Fibroblast of lung (primary cell): ENCODE measurements at regions not wholly inside any gene's neighbourhood (a gene's known extent, or its start where the extent isn't known, plus 50 kb on each side); places are given as distances from the start of the nearest gene placed in this dataset.

Experiments used
- DNase-seq, 2 donors: peaks; one replicate each; pipeline versions ENCODE4 v3.0.0 to v3.0.0-alpha.2; 2010; ENCODE audit warnings: low read depth in 2 of 2
- H2AFZ ChIP-seq: 2 replicates; pipeline ENCODE4 v1.5.1; 2012; ENCODE audit warnings: low read length, control low read depth, inconsistent platforms
- H3K27ac ChIP-seq: 2 replicates; pipeline ENCODE4 v1.5.1; 2011; ENCODE audit warnings: low read length, control low read depth; ENCODE audit not compliant: insufficient read depth
- H3K27me3 ChIP-seq: 2 replicates; pipeline ENCODE4 v1.5.1; 2011; ENCODE audit warnings: mild to moderate bottlenecking, low read length; ENCODE audit not compliant: control insufficient read depth, insufficient read depth
- H3K36me3 ChIP-seq: 2 replicates; pipeline ENCODE4 v1.5.1; 2011; ENCODE audit warnings: low read length; ENCODE audit not compliant: control insufficient read depth, insufficient read depth
- H3K4me1 ChIP-seq: 2 replicates; pipeline ENCODE4 v1.5.1; 2011; ENCODE audit warnings: low read length; ENCODE audit not compliant: control insufficient read depth, insufficient read depth; ENCODE audit errors: extremely low read depth
- H3K4me2 ChIP-seq: 2 replicates; pipeline ENCODE4 v1.5.1; 2011; ENCODE audit warnings: low read length, control low read depth; ENCODE audit not compliant: insufficient read depth; ENCODE audit errors: extremely low read depth
- H3K4me3 ChIP-seq, 4 experiments: fragments of 200-600 bp in 1 of 4; sonication (generic) in 1 of 4; replicated peaks in 1 of 4; 2 replicates each; pipeline ENCODE4 v1.5.1; 2011 to 2016; ENCODE audit warnings: low read length in 4 of 4, low read depth in 3 of 4, mild to moderate bottlenecking in 3 of 4, control low read depth in 2 of 4, inconsistent platforms in 1 of 4, mixed read lengths in 1 of 4; ENCODE audit not compliant: insufficient read depth in 1 of 4; ENCODE audit errors: control extremely low read depth in 1 of 4
- H3K79me2 ChIP-seq: 2 replicates; pipeline ENCODE4 v1.5.1; 2012; ENCODE audit warnings: mild to moderate bottlenecking, low read length, inconsistent platforms; ENCODE audit not compliant: control insufficient read depth, insufficient read depth
- H3K9ac ChIP-seq: 2 replicates; pipeline ENCODE4 v1.5.1; 2011; ENCODE audit warnings: mild to moderate bottlenecking, low read length, control low read depth; ENCODE audit not compliant: insufficient read depth
- H3K9me3 ChIP-seq: 2 replicates; pipeline ENCODE4 v1.5.1; 2012; ENCODE audit warnings: low read depth, low read length; ENCODE audit not compliant: control insufficient read depth, insufficient read depth
- H4K20me1 ChIP-seq: 2 replicates; pipeline ENCODE4 v1.5.1; 2011; ENCODE audit warnings: low read length; ENCODE audit not compliant: control insufficient read depth, insufficient read depth; ENCODE audit errors: extremely low read depth
- EZH2 ChIP-seq: IDR thresholded peaks from 2 replicates; pipeline ENCODE4 v1.5.1; 2012; ENCODE audit warnings: low read length, control low read depth, mild to moderate bottlenecking; ENCODE audit errors: missing control alignments
- TF ChIP-seq, protein P1 (sequence below), 2 donors: IDR thresholded peaks in 1 of 2; conservative IDR thresholded peaks in 1 of 2; 1 replicate in 1 of 2; 2 replicates in 1 of 2; pipeline ENCODE4 v1.5.1; 2011 to 2012; ENCODE audit warnings: low read length in 2 of 2, control low read depth in 1 of 2, inconsistent platforms in 1 of 2, low read depth in 1 of 2, mild to moderate bottlenecking in 1 of 2

DNA sequence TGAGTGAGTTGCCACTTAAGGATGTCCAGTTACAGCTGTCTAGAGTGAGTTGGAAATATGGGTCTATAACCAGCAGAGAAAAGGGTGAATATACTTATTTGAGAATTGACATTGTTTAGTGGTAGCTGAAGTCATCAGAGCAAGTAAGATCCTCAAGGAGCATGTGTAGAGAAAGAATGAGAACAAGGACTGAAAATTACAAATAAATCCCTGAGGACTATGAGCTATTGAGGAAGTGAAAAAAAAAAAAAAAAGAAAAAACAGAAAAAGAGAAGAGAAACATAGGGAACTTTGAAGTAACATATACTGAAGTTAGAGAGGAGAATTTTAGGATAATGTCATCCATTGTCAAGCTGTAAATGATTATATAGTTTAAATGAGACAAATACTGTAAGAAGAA, 134.0 kb upstream of the CCDC68 start:
- H4K20me1 ChIP-seq: no peaks in the 10 kb centered on the region
- no peak overlapping the region for H3K9ac ChIP-seq
- H3K9me3 ChIP-seq: no peaks in the 10 kb centered on the region
- no peaks in the 10 kb centered on the region for H3K79me2 ChIP-seq
- H3K4me1 ChIP-seq: peaks cover 2% of the 10 kb centered on the region
- H3K4me3 ChIP-seq: no peak overlapping the region
- H3K36me3 ChIP-seq: no peaks in the 10 kb centered on the region
- H3K4me2 ChIP-seq: no peak overlapping the region
- no peak for DNase-seq
- TF ChIP-seq, protein P1, sequence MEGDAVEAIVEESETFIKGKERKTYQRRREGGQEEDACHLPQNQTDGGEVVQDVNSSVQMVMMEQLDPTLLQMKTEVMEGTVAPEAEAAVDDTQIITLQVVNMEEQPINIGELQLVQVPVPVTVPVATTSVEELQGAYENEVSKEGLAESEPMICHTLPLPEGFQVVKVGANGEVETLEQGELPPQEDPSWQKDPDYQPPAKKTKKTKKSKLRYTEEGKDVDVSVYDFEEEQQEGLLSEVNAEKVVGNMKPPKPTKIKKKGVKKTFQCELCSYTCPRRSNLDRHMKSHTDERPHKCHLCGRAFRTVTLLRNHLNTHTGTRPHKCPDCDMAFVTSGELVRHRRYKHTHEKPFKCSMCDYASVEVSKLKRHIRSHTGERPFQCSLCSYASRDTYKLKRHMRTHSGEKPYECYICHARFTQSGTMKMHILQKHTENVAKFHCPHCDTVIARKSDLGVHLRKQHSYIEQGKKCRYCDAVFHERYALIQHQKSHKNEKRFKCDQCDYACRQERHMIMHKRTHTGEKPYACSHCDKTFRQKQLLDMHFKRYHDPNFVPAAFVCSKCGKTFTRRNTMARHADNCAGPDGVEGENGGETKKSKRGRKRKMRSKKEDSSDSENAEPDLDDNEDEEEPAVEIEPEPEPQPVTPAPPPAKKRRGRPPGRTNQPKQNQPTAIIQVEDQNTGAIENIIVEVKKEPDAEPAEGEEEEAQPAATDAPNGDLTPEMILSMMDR (conservative IDR thresholded peaks at IDR 0.05 in 1 of 2, IDR thresholded peaks at IDR 0.05 in 1 of 2; ENCODE audit: low read depth in 1 of 2, low read length in 2 of 2): no peak
- TF ChIP-seq EZH2: no peak
- H3K27me3 ChIP-seq: no peaks in the 10 kb centered on the region
- no peak overlapping the region for H2AFZ ChIP-seq
- no peak overlapping the region for H3K27ac ChIP-seq

DNA sequence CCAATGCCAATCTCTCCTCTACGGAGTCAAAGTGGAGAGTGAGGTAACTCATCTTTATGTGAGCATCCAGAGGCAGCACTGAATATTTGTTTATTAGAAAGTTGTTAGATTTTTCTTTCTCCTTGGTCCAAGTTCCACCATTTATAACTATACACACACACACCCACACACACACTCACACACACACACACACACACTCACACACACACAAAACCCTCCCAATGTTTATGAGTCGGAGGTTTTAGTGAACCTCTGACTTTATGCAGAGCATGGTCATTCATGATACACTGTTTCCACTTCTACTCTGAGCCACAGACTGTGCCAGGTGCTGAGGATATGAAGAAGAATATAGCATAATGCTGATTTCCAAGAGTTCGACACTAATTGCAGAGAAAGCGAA, 132.9 kb upstream of the CCDC68 start:
- Histone ChIP-seq H3K4me1 (peaks cover 2% of the 10 kb centered on the region), H3K27ac (no peak overlapping the region), H3K4me3 (no peak overlapping the region), H2AFZ (no peak overlapping the region), H4K20me1 (no peaks in the 10 kb centered on the region), H3K27me3 (peaks cover under 1% of the 10 kb centered on the region), H3K9ac (no peak overlapping the region), H3K9me3 (no peaks in the 10 kb centered on the region), H3K79me2 (no peaks in the 10 kb centered on the region), H3K36me3 (no peaks in the 10 kb centered on the region), H3K4me2 (no peak overlapping the region)
- no peak for DNase-seq
- no peak for TF ChIP-seq EZH2

DNA sequence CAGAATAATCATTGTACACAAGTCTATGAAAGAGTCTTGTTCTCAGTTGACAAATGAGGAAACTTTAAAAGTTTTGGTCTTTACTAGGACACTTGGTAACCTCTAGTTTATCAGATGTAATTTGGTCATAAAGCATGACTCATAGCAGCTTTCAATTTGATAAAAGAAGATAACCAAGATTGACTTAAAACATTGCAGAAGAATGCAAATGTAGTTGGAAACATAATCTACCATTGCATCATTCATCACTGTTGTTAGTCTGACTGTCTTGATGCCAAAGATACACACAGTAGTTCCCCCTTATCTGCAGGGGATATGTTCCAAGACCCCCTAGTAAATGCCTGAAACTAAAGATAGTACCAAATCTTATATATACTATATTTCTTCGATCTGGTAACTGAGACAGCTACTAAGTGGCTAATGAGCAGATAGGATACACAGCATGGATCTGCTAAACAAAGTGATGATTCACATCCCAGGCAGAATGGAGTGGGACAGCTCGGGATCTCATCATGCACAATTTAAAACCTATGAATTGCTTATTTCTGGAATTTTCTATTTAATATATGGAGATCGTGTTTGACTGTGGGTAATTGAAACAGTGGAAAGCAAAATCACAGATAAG, 131.4 kb upstream of the CCDC68 start:
- no peak overlapping the region for H3K27ac ChIP-seq

More for the DNA sequence above, 131.4 kb upstream of the CCDC68 start:
- peak in 1 of 2 donors; percentile 61 for DNase-seq
- no peak overlapping the region for H3K9ac ChIP-seq
- TF ChIP-seq, protein P1 (conservative IDR thresholded peaks at IDR 0.05 in 1 of 2, IDR thresholded peaks at IDR 0.05 in 1 of 2; ENCODE audit: low read depth in 1 of 2, low read length in 2 of 2): no peak
- TF ChIP-seq EZH2: no peak
- peaks cover 4% of the 10 kb centered on the region for H3K27me3 ChIP-seq
- H3K9me3 ChIP-seq: no peaks in the 10 kb centered on the region
- H3K4me2 ChIP-seq: no peak overlapping the region
- no peak overlapping the region for H2AFZ ChIP-seq
- no peaks in the 10 kb centered on the region for H3K79me2 ChIP-seq
- H3K4me3 ChIP-seq: no peak overlapping the region
- H3K36me3 ChIP-seq: no peaks in the 10 kb centered on the region
- H3K4me1 ChIP-seq: no peaks in the 10 kb centered on the region
- no peaks in the 10 kb centered on the region for H4K20me1 ChIP-seq
